GM12873 (cell line): ENCODE measurements at regions not wholly inside any gene's neighbourhood (a gene's known extent, or its start where the extent isn't known, plus 50 kb on each side); places are given as distances from the start of the nearest gene placed in this dataset.

Experiments
- CTCF ChIP-seq: IDR thresholded peaks from 2 replicates; pipeline ENCODE4 v1.5.1; 2012; ENCODE audit warnings: low read depth, mild to moderate bottlenecking, moderate library complexity, low read length, control low read depth; ENCODE audit not compliant: insufficient read depth; ENCODE audit errors: missing control alignments

GRCh38 chrX:95666056-95666455 is 1018.6 kb upstream of the DIAPH2 start:
- TF ChIP-seq CTCF = no peak

- TF ChIP-seq CTCF = no peak
These were observed 1009.6 kb upstream of the DIAPH2 start for GRCh38 chrX:95675011-95675410.

DNA sequence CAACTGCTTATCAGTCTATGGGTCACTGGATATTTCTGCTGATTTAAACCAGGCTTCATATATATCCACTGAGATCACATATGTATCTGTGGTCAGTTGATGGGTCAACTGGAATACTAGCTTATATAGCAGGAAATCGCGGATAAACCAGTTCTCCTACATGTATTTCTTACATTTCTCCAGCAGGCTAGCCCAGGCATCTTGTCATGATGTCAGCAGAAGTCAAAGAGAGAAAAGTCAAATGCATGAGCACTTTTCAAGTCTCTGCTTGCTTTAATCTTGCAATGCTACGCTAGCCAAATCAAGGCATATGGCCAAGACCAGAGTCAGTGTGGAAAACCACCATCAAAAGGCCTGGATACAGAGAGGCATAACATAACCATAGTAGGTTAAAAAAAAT is 1008.8 kb upstream of the DIAPH2 start:
- TF ChIP-seq CTCF = no peak

DNA sequence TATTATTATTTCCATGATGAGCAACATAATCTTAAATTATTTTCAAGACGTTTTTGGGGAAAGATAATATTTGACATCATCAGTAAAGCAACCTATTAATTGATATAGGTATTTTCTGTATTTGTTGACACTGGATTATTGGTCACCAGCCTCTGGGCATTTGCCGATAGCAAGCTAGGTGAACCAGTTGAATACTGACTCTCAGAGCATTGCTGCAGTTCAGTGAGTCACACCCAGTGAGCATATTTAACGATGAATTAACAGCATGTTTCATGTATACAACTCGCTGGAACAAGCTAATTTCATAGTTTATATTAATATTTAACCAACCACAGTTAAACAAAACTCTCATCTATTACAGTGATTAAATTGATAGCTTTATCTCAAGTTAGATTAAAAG is 1006.0 kb upstream of the DIAPH2 start:
- no peak for TF ChIP-seq CTCF

- no peak for TF ChIP-seq CTCF
These were observed 991.3 kb upstream of the DIAPH2 start for GRCh38 chrX:95693365-95693764.

DNA sequence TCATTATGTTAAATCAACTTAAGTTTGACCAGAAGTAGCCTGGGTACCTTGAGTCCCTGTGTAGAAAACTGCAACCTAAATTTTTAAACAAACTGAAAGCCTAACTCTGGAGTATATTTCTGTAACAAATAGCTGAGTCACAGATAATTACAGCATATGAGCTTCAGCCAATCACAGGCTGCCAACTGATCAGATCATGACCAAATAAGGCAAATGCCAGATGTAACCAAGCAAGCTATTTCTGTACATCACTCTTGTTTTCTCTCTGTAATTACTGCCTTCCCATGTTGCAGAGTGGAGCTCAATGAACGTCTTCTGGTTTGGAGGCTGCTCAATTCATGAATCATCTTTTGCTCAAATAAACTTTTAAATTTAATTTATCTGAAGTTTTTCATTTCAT is 980.9 kb upstream of the DIAPH2 start:
- TF ChIP-seq CTCF = no peak

DNA sequence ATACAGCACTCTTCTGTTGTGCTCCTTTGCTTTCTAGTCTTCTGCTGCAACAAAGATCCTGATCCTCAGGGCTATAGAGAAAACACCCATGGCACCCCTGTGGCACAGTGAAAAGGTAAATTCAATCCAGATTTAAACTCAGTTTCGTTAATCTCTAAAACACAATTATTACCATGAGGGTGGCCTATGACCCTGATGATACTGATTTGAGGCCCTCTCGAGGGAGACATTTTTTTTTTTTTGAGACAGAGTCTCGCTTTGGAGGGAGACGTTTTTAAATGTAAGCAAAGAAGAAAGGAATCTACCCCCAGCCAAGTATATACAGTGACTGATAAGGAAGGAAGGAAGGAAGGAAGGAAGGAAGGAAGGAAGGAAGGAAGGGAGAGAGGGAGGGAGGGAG is 967.8 kb upstream of the DIAPH2 start:
- TF ChIP-seq CTCF = no peak

- no peak for TF ChIP-seq CTCF
These were observed 965.9 kb upstream of the DIAPH2 start for GRCh38 chrX:95718746-95719145.
